Keratinocyte (primary cell): ENCODE measurements at regions not wholly inside any gene's neighbourhood (a gene's known extent, or its start where the extent isn't known, plus 50 kb on each side); places are given as distances from the start of the nearest gene placed in this dataset.

Experiments used
- EZH2 ChIP-seq: IDR thresholded peaks from one replicate; pipeline ENCODE4 v1.6.1; 2012; ENCODE audit warnings: inconsistent platforms, mild to moderate bottlenecking, low read length, moderate library complexity
- TF ChIP-seq, protein P1 (sequence below), 3 experiments: IDR thresholded peaks in 1 of 3; conservative IDR thresholded peaks in 1 of 3; optimal IDR thresholded peaks in 1 of 3; 2 replicates in 2 of 3; 3 replicates in 1 of 3; pipeline versions ENCODE3 to v1.5.1; 2011; ENCODE audit warnings: low read length in 3 of 3, mild to moderate bottlenecking in 3 of 3, moderate library complexity in 2 of 3, control low read depth in 1 of 3, inconsistent platforms in 1 of 3; ENCODE audit not compliant: insufficient read depth in 2 of 3; ENCODE audit errors: extremely low read depth in 1 of 3

DNA sequence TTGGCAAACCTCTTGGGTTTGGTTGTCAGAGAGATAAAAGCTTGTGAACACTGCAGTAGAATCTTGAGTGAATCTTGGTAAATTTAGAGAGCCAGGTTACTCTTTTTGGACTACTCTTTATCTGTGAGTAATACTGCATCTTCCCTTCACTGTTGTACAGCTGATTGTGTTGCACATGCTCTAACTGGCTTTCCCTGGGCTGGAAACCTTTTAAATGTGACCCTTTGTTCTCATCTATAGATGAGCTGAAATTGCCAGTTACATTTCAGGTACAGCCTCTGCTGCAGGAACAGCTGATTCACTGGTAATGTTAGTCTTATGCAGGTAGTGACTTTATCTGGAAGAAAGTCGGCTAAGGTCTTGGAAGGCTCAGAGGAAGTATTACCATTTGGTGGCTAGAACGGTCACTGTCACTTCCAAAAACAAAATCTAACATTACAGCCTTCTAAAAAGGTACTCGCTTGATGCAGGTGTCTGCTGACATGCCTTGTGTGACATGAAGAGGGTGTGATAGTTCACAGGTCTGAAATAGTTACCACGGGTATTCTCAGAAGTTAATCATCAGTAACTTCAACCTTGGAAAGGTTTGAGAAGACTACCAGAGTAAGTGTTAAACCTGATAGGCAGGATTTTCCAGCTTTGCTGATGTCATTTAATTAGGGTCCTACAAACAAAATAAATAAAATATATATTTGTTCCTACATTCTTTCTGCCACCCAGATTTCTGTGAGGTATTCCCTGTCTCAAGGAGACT is 851.1 kb downstream of the SLC4A3 start:
- TF ChIP-seq, protein P1, sequence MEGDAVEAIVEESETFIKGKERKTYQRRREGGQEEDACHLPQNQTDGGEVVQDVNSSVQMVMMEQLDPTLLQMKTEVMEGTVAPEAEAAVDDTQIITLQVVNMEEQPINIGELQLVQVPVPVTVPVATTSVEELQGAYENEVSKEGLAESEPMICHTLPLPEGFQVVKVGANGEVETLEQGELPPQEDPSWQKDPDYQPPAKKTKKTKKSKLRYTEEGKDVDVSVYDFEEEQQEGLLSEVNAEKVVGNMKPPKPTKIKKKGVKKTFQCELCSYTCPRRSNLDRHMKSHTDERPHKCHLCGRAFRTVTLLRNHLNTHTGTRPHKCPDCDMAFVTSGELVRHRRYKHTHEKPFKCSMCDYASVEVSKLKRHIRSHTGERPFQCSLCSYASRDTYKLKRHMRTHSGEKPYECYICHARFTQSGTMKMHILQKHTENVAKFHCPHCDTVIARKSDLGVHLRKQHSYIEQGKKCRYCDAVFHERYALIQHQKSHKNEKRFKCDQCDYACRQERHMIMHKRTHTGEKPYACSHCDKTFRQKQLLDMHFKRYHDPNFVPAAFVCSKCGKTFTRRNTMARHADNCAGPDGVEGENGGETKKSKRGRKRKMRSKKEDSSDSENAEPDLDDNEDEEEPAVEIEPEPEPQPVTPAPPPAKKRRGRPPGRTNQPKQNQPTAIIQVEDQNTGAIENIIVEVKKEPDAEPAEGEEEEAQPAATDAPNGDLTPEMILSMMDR (optimal IDR thresholded peaks at IDR 0.05 in 1 of 3, IDR thresholded peaks at IDR 0.05 in 1 of 3, conservative IDR thresholded peaks at IDR 0.05 in 1 of 3; ENCODE audit: extremely low read depth in 1 of 3, insufficient read depth in 2 of 3, low read length in 3 of 3), result no peak
- TF ChIP-seq EZH2, result no peak
